Fibroblast of lung (primary cell): ENCODE measurements at regions not wholly inside any gene's neighbourhood (a gene's known extent, or its start where the extent isn't known, plus 50 kb on each side); places are given as distances from the start of the nearest gene placed in this dataset.
"Not testable (repeated sequence)": the region's sequence is repeated elsewhere in the genome, so short reads cannot be mapped to it uniquely, and the experiment has no call there.

Experiments
- CTCF ChIP-seq, 2 donors: IDR thresholded peaks in 1 of 2; conservative IDR thresholded peaks in 1 of 2; 1 replicate in 1 of 2; 2 replicates in 1 of 2; pipeline ENCODE4 v1.5.1; 2011 to 2012; ENCODE audit warnings: low read length in 2 of 2, control low read depth in 1 of 2, inconsistent platforms in 1 of 2, low read depth in 1 of 2, mild to moderate bottlenecking in 1 of 2
- EZH2 ChIP-seq: IDR thresholded peaks from 2 replicates; pipeline ENCODE4 v1.5.1; 2012; ENCODE audit warnings: low read length, control low read depth, mild to moderate bottlenecking; ENCODE audit errors: missing control alignments

- TF ChIP-seq EZH2; CTCF (conservative IDR thresholded peaks at IDR 0.05 in 1 of 2, IDR thresholded peaks at IDR 0.05 in 1 of 2; ENCODE audit: low read depth in 1 of 2, low read length in 2 of 2): not testable (repeated sequence)
Observed at GRCh38 chrX:101738411-101738810, 78.8 kb upstream of the ARMCX2 start.
